ENCODE measurements at regions not wholly inside any gene's neighbourhood (a gene's known extent, or its start where the extent isn't known, plus 50 kb on each side); places are given as distances from the start of the nearest gene placed in this dataset.

GRCh38 chr2:217722883-217723472, 279.8 kb downstream of the TNS1 start:
- no peak for DNase-seq (ENCODE audit: low read depth in 3 of 3)

GRCh38 chr2:217717646-217718045, 285.1 kb downstream of the TNS1 start:
- no peak for DNase-seq (ENCODE audit: low read depth in 3 of 3)

- DNase-seq (ENCODE audit: low read depth in 3 of 3) = no peak
Observed at GRCh38 chr2:217715484-217715883, 287.3 kb downstream of the TNS1 start.

- no peak for DNase-seq (ENCODE audit: low read depth in 3 of 3)
Observed at GRCh38 chr2:217714287-217714751, 288.5 kb downstream of the TNS1 start.

- peak; percentile 50 to 73 (median 65) for DNase-seq (ENCODE audit: low read depth in 3 of 3)
Observed at GRCh38 chr2:217713395-217714286, 289.2 kb downstream of the TNS1 start.

- no peak for DNase-seq (ENCODE audit: low read depth in 3 of 3)
Observed at GRCh38 chr2:217712431-217712830, 290.4 kb downstream of the TNS1 start.

- no peak for DNase-seq (ENCODE audit: low read depth in 3 of 3)
Observed at GRCh38 chr2:217711188-217711587, 291.6 kb downstream of the TNS1 start.

- no peak for DNase-seq (ENCODE audit: low read depth in 3 of 3)
Observed at GRCh38 chr2:217710211-217710765, 292.5 kb downstream of the TNS1 start.

GRCh38 chr2:217709478-217710210, 293.2 kb downstream of the TNS1 start:
- no peak for DNase-seq (ENCODE audit: low read depth in 3 of 3)

GRCh38 chr2:217707131-217707611, 295.6 kb downstream of the TNS1 start:
- DNase-seq (ENCODE audit: low read depth in 3 of 3) = no peak

GRCh38 chr2:217706513-217706912, 296.3 kb downstream of the TNS1 start:
- DNase-seq (ENCODE audit: low read depth in 3 of 3) = no peak

GRCh38 chr2:217706095-217706494, 296.7 kb downstream of the TNS1 start:
- no peak for DNase-seq (ENCODE audit: low read depth in 3 of 3)

- DNase-seq (ENCODE audit: low read depth in 3 of 3) = no peak
Observed at GRCh38 chr2:217705461-217705860, 297.3 kb downstream of the TNS1 start.

GRCh38 chr2:217703999-217704398, 298.8 kb downstream of the TNS1 start:
- no peak for DNase-seq (ENCODE audit: low read depth in 3 of 3)

GRCh38 chr2:217703102-217703501, 299.7 kb downstream of the TNS1 start:
- no peak for DNase-seq (ENCODE audit: low read depth in 3 of 3)

GRCh38 chr2:217701622-217702021, 301.2 kb downstream of the TNS1 start:
- DNase-seq (ENCODE audit: low read depth in 3 of 3) = no peak

- DNase-seq (ENCODE audit: low read depth in 3 of 3) = no peak
Observed at GRCh38 chr2:217698691-217699090, 304.1 kb downstream of the TNS1 start.

- no peak for DNase-seq (ENCODE audit: low read depth in 3 of 3)
Observed at GRCh38 chr2:217695033-217695520, 307.7 kb downstream of the TNS1 start.

- no peak for DNase-seq (ENCODE audit: low read depth in 3 of 3)
Observed at GRCh38 chr2:217694291-217694690, 308.5 kb downstream of the TNS1 start.

GRCh38 chr2:217693363-217693762, 309.4 kb downstream of the TNS1 start:
- DNase-seq (ENCODE audit: low read depth in 3 of 3) = no peak

- no peak for DNase-seq (ENCODE audit: low read depth in 3 of 3)
Observed at GRCh38 chr2:217691920-217692666, 310.7 kb downstream of the TNS1 start.
